ENCODE measurements at regions not wholly inside any gene's neighbourhood (a gene's known extent, or its start where the extent isn't known, plus 50 kb on each side); places are given as distances from the start of the nearest gene placed in this dataset.

- Histone ChIP-seq H3K79me2 (ENCODE audit: control insufficient read depth, insufficient read depth, low read length) (no peaks in the 10 kb centered on the region), H3K27me3 (replicated peaks in 1 of 2; ENCODE audit: control insufficient read depth in 2 of 2, insufficient read depth in 2 of 2, low read length in 1 of 2) (no peaks in the 10 kb centered on the region), H3K36me3 (ENCODE audit: control insufficient read depth in 2 of 2, insufficient read depth in 2 of 2, low read length in 1 of 2) (no peaks in the 10 kb centered on the region), H3K9me3 (replicated peaks; ENCODE audit: control insufficient read depth, insufficient read depth, low read length) (no peaks in the 10 kb centered on the region; the same call in 2 of the 3 replicates), H3K27ac (ENCODE audit: control insufficient read depth, insufficient read depth) (no peak overlapping the region), H3K9ac (ENCODE audit: control insufficient read depth, insufficient read depth, low read length) (no peak overlapping the region), H3K4me1 (ENCODE audit: control insufficient read depth, insufficient read depth, low read length) (no peaks in the 10 kb centered on the region), H3K4me3 (no peak overlapping the region), H2AFZ (ENCODE audit: control insufficient read depth, low read depth, low read length) (no peak overlapping the region), H3K4me2 (ENCODE audit: control insufficient read depth, insufficient read depth) (no peak overlapping the region), H4K20me1 (ENCODE audit: control insufficient read depth, insufficient read depth) (no peaks in the 10 kb centered on the region)
- no peak for DNase-seq (ENCODE audit: low read depth, low spot score)
- ChIA-PET POLR2A (no interaction called here), SMC1A (ENCODE audit: uncharacterized antibody, unreplicated experiment) (no interaction called here), CTCF (no interaction called here), RAD21 (ENCODE audit: unreplicated experiment) (no interaction called here)
- no TSS peak for BruUV-seq (replicated peaks)
- in situ Hi-C loops (cut with MboI) (no loop called here), intact Hi-C loops (cut with micrococcal nuclease; ENCODE audit: unreplicated experiment) (no loop called here)
- no peak for FAIRE-seq
- no peak for ATAC-seq
- 1% methylated on average over 3 of the region's 3 CpGs for WGBS (ENCODE audit: insufficient coverage, insufficient replicate concordance, low lambda C conversion rate, missing lambda C conversion rate)
- TF ChIP-seq MLLT1 (IDR thresholded peaks at IDR 0.05) (no peak), ZNF207 (IDR thresholded peaks at IDR 0.05; ENCODE audit: borderline replicate concordance) (no peak), ZNF217 (IDR thresholded peaks at IDR 0.05) (no peak), RB1 (IDR thresholded peaks at IDR 0.05; ENCODE audit: borderline replicate concordance) (no peak), CBX5 (IDR thresholded peaks at IDR 0.05; ENCODE audit: low read depth) (no peak), ASH2L (IDR thresholded peaks at IDR 0.05; ENCODE audit: borderline replicate concordance, low read depth) (no peak), ZNF384 (IDR thresholded peaks at IDR 0.05; ENCODE audit: borderline replicate concordance, low read depth, low read length) (no peak), SKIL (IDR thresholded peaks at IDR 0.05; ENCODE audit: low read depth, poor library complexity, severe bottlenecking) (no peak), TARDBP (IDR thresholded peaks at IDR 0.05; ENCODE audit: borderline replicate concordance) (no peak), BHLHE40 (IDR thresholded peaks at IDR 0.05; ENCODE audit: borderline replicate concordance in 1 of 2, low read depth in 2 of 2, low read length in 1 of 2) (no peak), KAT2A (conservative IDR thresholded peaks at IDR 0.05; ENCODE audit: control insufficient read depth, low read depth, low read length) (no peak), STAT3 (IDR thresholded peaks at IDR 0.05; ENCODE audit: low read depth, low read length) (no peak), SIX5 (IDR thresholded peaks at IDR 0.05; ENCODE audit: low read depth, low read length, severe bottlenecking) (no peak), CREM (IDR thresholded peaks at IDR 0.05; ENCODE audit: low read depth) (no peak), ZNF274 (IDR thresholded peaks at IDR 0.05; ENCODE audit: insufficient read depth, insufficient read length) (no peak), CEBPZ (IDR thresholded peaks at IDR 0.05; ENCODE audit: low read depth, low read length) (no peak)
These were observed 82.3 kb upstream of the PTGDR start for GRCh38 chr14:52185178-52185577.
